IPS-11a (cell line): ENCODE measurements at regions not wholly inside any gene's neighbourhood (a gene's known extent, or its start where the extent isn't known, plus 50 kb on each side); places are given as distances from the start of the nearest gene placed in this dataset.
A peak's percentile ranks its signal among the peaks of the same experiment; 100 is the strongest.
"Not testable (repeated sequence)": the region's sequence is repeated elsewhere in the genome, so short reads cannot be mapped to it uniquely, and the experiment has no call there.

Experiments
- H3K4me3 ChIP-seq: one replicate; pipeline ENCODE4 v1.5.1; 2013; ENCODE audit warnings: low read depth, low read length, control low read depth

GRCh38 chr12:8390001-8390777 lies 65.6 kb upstream of the CLEC6A start:
- not testable (repeated sequence) for H3K4me3 ChIP-seq

- peak overlapping the region; percentile 43 for H3K4me3 ChIP-seq
Observed at GRCh38 chr12:8396225-8397071, 59.3 kb upstream of the CLEC6A start.

DNA sequence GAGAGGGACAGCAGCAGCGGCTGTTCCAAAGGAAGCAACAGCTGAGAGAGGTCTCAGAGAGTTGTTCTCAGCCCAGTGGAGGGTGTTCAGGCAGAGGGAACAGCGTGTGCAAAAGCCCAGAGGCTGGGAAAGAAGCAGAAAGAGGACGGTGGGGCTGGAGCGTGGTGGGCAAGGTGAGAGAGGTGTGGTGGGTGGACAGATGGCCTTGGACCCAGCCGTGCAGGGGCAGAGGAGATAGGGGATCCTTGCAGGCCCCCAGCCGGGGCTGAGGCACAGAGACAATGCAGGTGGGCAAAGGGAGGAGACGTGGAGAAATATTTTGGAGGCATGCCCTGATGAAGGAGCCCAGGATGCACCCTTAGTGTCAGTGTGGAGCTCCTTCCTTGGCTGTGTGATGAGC lies 58.4 kb upstream of the CLEC6A start:
- not testable (repeated sequence) for H3K4me3 ChIP-seq

- H3K4me3 ChIP-seq = not testable (repeated sequence)
Observed at GRCh38 chr12:8399496-8400034, 56.2 kb upstream of the CLEC6A start.

DNA sequence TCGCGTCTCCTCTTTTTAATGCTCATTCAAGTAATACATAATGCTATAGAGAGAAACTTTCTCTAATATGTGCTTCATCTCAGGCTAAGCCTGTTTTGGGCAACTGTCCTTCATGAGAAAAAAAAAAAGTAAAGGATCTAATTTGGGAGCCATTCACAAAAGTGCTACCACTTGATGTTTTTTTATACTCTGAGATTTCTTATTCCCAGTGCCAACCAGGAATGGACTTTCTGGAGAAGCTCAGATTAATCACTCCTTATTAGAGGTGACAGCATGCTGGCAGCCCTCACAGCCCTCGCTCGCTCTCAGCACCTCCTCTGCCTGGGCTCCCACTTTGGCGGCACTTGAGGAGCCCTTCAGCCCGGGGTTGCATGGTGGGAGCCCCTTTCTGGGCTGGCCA lies 51.9 kb upstream of the CLEC6A start:
- H3K4me3 ChIP-seq = not testable (repeated sequence)

DNA sequence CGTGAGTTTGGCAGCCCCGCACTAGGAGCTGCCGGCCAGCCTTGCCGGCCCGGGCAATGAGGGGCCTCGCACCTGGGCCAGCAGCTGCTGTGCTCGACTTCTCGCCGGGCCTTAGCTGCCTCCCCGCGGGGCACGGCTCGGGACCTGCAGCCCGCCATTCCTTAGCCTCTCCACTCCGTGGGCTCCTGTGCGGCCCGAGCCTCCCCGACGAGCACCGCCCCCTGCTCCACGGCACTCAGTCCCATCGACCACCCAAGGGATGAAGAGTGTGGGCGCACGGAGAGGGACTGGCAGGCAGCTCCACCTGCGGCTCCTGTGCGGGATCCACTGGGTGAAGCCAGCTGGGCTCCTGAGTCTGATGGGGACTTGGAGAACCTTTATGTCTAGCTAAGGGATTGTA lies 51.4 kb upstream of the CLEC6A start:
- not testable (repeated sequence) for H3K4me3 ChIP-seq
